ENCODE measurements at regions not wholly inside any gene's neighbourhood (a gene's known extent, or its start where the extent isn't known, plus 50 kb on each side); places are given as distances from the start of the nearest gene placed in this dataset.

DNA sequence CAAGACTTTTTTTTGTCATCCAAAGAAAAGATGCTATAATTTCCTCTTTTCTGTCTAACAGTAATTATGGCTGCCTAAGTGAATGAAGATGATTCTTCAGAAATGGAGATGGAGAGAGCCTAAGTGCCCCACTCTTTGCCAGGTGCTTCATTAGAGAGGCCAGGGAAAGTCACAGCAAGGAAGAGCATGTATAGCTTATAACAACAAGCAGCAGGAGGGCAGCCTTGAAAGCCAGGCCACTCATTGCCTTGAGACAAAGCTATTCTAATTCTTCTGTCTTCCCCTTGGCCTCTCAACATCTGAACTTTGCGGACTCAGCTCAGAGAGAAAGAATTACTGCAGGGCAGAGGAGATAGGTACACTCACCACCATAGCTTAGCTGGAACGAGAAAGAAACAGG, 112.0 kb upstream of the ZNF366 start:
- DNase-seq (ENCODE audit: low read depth in 2 of 2): no peak

DNA sequence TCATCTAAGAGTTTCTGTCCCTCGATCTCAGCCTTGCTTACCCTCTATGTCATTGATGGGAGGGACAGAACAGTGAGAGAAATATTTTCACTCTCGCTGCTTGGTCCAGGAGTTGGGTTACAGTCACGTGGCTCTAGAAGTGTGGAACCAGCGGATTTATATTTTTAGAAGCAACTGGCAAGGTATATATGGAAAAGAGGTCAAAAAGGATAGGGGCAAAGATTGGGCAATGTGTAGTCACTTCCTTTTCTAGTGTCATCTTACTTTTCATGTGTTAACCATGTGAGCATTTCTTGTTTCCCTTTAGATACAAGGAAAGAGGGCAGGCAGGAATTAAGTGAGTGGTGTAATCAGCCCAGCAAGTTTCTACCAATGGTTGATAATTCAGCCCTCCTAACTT, 111.5 kb upstream of the ZNF366 start:
- no peak for DNase-seq (ENCODE audit: low read depth in 2 of 2)

DNA sequence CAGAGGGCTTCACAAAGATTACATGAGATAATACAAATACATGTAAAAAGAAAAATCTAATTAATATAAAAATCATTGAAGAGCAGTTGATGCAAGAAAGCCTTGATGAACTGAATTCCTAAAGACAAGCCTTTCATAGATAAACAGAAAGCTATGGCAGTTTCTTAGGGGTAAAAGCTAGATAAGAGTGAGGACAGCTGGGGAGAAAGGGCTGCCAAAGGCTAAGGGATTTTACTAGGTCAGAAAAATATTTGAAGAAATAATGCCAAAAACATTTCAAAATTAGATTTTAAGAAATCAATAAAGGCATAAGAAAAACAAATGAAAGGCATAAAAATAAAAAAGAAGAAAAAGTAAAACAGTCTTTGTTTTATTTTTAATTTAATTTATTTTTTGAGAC, 107.9 kb upstream of the ZNF366 start:
- DNase-seq (ENCODE audit: low read depth in 2 of 2): no peak

DNA sequence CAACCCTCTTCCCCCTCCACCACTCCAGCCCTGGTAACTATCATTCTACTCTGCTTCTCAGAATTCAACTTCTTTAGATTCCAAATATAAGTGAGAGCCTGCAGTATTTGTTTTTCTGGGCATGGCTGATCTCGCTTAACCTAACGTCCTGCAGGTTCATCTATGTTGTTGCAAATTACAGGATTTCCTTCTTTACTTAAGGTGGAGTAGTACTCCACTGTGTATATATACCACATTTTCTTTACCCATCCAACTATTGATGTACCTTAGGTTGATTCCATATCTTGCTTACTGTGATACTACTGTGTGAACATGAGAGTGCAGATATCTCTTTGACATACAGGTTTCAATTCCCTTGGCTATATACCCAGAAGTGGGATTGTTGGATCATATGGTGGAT, 106.3 kb upstream of the ZNF366 start:
- no peak for DNase-seq (ENCODE audit: low read depth in 2 of 2)

DNA sequence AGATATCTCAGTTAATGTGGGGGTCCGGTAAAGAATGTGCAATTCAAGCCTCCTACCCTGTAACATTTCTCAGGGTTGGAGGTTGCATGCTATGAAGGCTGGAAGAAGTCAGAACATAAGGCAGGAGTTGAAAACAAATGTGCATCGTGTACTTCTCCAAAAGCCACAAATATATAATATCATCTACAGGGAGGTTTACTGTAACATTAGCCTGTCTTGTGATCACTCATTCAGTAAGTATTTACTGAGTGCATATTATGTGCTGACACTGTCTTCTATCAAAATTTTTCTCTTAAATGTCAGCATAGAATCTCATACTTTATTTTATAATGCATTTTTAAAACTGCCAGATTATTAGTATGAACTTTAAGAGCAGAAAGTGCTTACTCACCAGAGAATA, 105.6 kb upstream of the ZNF366 start:
- no peak for DNase-seq (ENCODE audit: low read depth in 2 of 2)

DNA sequence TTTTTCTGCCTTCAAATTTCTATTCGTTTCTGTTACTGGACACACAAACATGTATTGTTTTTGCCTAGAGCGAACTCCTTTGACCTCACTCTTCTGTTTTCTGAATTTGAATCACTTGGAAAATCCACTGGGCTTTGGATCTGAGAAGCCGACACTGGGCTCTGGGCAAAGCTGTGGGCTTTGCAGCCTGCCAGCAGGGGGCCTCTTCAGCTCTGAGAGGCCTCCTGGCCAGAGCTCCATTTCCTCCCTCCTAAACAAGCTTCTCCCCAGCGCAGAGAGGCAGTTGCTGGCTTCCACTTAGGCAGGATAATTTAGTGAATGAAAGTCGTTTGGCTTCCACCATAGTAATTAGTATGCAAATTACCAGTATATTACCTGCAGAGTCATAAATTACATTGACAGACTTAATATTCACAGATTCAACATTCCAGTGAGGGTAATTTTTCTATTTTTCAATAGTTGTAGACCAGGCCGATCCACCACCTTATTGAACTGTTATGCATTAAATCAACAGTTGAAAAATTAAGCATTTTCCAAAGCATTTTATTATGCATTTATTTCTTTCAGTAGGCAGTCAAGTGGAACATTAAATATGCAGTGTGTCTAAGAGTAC, 104.0 kb upstream of the ZNF366 start:
- peak; percentile 20 to 33 for DNase-seq (ENCODE audit: low read depth in 2 of 2)

DNA sequence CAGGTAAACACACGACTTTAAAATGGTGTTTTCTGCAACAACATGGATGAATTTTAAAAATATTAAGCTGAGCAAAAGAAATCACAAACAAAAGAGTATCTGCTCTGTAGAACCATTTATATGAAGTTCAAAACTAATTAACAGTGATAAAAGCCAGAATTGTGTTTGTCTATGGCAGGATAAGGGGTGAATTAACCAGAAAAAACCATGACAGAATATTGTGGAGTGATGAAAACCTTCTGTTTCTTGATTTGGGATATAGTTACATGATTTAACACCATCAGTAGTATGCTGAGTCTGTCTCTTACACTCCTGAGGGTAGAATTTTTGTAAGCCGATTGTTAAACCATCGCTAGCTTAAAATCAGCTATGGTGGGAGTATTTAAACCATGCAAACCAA, 101.7 kb upstream of the ZNF366 start:
- no peak for DNase-seq (ENCODE audit: low read depth in 2 of 2)

DNA sequence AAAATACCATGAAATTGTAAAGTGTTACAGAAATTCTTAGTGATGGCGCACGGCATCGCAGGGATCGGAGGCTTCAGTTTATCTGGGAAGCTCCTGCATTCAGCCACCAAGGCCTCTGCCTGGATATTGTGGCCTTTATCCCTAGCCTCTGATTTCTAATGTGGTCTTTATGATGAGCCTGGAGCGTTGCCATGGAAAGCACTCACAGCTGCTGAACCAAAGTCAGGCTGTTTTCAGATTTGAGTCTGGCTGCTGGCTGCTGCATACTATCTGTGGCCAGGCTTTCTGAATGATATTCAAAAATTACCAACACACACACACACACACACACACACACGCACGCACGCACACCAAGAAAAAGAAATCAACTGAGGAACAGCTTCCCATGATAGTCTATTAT, 101.1 kb upstream of the ZNF366 start:
- DNase-seq (ENCODE audit: low read depth in 2 of 2): no peak

DNA sequence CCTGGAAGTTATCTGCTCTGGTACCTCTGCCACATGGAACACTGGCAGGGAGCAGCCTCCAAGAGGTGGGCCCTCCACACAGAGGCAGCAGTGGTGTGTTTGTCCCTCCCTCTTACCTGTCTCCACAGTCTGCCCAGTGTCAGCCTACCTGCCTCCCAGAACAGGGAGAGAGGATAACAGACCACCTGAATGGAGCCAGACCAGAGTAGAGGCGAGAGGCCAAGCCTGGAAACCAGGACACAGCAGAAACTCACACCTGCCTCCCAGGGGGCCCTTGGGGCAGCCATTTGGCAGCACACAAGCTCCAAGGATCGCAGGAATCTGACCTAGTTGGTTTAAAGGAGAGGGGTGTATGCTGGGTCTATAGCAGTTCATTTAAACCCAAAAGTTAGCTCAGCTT, 100.2 kb upstream of the ZNF366 start:
- DNase-seq (ENCODE audit: low read depth in 2 of 2): no peak

DNA sequence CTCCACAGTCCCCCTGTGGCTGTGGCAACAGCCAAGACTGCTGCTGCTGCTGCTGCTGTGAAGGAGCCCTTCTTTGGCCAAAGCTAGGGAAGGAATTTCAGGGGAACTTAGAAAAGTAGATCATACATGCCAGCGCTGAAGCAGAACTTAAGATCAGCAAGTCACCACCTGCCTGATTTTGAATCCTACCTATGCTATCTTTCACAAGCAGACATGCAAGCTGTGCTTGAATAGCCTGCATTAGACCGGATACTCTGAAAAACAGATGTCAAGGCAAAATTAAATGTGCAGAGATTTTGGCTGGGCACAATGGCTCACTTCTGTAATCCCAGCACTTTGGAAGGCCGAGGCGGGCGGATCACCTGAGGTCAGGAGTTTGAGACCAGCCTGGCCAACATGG, 99.3 kb upstream of the ZNF366 start:
- DNase-seq (ENCODE audit: low read depth in 2 of 2): no peak

DNA sequence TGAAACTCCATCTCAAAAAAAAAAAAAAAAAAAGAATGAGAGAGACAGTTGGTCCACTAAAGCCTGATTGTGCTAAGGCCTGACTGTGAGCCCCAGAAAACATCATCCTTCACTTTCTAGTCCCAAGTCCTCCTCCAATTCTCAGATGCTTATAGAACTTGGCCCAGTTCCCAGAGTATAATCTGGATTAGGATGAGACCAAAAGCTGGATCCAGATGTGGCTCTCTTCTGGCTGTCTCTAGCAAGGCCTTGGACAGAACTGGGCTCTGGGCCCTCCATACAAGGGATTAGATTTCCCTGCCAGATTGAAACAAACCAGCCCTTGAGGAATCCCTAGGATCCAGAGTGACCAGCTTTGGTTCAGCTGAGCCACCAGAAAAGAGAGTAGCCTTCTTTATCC, 98.4 kb upstream of the ZNF366 start:
- no peak for DNase-seq (ENCODE audit: low read depth in 2 of 2)

DNA sequence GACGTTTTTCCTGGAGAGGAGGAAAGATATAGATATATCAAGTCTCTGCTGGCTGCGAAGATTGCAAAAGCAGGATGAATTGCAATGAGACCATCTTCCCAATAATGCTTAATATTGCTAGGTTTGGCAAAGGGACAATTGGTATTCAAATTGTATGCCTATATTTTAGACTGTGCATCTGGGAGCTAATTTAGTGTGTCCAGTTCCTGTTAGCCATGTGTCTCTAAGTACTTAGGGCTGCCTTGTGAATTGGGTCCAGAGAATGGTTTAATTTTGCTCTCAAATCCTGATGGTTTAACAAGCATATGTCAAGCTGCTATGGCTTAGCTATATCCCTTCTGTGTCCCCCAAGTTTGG, 97.6 kb upstream of the ZNF366 start:
- no peak for DNase-seq (ENCODE audit: low read depth in 2 of 2)

DNA sequence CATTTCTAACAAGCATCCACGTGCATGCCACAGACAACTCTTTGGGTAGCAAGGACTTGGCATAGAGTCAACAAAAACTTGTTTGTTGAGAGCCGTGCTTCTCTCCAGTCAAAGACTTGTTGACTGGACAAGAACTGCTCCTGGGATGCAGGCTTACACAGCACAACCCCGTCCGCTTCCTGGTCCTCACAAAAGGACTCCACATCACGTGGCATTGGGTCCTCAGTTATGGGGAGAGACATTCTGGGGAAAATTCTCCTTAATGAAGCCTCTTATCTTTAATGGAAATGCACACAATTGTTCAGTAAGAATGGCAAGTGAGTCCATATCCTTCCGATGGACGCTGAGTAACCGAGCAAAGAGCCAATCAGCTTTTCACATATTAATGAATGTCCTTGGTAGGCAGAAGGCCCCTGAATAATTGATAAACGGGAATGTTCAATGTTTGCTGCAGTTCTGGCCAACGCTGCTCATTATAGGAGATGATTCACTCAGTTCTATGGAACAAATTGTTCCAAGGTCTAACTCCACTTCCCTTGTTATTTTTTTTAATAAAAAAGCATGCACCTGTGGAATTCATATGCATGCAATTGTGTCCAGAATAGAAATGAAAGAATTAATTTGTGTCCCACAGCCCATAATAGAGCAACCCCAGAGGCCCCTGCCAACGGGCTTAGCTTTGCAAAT, 97.0 kb upstream of the ZNF366 start:
- no peak for DNase-seq (ENCODE audit: low read depth in 2 of 2)

DNA sequence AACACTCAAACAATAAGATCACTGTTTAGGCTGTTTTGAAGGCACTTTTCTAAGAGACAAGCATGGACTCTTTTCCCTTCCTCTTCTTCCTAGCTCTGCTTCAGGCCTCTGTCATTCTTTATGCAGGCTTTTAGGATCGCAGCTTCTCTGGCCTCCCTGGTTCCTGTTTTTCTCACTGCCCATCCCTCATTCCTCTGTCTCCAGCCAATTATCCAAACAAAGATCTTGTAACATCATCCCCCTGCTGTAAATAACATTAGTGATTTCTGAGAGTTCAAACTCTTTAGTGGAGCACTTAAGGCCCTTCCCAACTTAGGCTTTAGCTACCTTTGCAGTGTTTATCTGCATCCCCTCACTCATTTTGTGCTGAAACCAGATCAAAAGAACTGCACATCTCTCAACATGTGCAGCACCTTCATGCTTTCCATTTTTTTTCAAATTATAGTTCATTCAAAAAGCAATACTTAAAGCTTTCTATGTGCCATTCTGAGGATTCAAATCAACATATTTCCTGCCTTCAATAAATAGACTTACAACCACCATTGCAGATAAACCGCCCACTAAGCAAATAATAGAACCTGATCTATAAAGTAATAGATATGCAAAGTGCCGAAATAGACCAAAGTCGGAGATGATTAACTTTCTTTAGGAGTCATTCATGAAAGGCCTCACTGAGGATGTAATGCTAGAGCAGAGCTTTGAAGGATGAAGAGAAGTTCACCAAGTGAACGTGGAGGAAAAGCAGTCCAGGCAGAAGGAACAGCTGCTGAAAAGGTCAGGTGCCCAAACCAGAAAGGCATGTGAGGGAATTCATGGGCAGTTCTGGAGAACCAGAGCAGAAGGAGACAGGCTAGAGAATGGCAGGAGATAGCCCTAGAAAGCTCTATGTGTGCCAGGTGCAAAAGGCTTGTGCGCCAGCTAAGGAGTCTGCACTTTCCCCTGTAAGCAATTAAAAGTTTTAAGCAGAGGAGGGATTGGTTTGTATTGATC, 95.8 kb upstream of the ZNF366 start:
- no peak for DNase-seq (ENCODE audit: low read depth in 2 of 2)

DNA sequence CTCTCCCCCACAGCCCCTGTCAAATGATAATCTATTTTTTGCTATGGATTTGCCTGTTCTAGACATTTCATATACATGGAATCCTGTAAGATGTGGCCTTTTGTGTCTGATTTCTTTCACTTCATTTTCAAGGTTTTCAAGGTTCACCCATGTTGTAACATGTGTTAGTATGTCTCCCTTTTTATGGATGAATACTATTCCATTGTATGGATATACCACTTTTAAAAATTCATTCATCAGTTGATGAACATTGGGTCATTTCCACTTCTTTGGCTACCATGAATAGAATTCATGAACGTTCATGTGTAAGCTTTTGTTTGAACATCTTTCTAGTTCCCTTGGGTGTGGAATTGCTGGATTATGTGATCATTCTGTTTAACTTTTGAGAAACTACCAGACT, 94.7 kb upstream of the ZNF366 start:
- no peak for DNase-seq (ENCODE audit: low read depth in 2 of 2)

DNA sequence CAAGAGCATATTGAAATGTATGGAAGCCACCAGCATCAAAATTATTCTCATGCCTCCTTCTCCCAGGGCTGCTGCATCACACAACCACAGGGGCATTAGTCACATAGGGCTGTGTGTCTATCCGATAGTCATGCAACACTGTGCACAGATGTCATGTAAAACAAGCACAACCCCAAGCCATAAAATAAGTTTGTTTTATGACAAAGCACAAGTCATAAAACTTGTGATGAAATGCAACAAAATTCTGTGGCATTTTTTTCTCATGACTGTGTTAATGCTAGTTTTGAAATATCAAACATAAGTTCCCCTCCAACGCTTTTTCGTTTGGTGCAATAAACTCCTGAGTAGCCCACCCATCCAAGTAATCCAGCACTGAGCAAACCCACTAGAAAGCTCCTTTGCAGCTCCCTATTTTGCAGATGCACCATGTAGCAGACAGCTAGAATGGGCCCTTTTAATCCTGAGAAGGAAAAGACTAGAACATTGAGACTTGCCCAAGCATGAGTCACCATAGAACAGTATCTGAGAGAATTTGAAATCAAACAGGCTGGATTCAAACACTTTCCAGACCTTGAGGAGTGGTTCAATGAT, 93.3 kb upstream of the ZNF366 start:
- no peak for DNase-seq (ENCODE audit: low read depth in 2 of 2)

DNA sequence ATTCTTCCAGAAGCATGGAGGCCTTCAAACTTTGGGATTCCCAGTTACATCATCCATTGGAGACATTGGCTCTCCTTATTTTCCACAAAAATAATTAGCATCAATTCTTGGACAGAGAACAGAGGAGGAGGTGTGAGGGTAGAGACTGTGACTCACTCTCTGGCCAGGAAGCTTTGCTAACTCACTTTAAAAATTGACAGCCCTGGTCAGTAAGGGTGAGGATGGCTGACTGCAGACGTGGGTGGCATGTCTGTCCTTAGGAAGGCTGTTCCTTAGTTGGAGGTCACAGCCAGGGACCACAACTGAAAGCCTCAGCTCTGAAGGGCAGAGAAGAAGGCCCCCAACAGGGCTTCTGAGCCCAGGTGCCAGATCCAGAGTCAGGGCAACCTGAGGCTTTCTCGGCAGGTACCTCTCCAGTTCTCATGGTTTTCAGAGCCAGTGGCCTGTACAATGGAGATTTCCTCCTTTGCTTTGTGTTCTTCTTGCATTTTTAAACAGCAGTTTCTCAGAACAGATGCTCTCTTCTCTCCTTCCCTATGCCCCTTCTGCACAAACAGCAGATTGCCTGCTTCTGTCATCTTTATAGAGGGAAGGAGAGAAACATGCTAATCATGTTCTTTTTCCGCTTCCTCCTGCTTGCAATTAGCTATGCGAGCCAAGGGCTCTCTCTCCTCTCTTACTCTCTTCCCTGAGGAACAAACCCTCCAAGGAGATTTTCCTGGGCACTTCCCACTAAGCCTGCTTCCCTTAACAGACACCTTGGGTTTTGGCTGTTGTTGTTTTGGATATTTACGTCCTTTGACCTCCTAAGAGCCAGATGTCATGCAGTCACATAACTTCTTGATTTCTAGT, 92.5 kb upstream of the ZNF366 start:
- DNase-seq (ENCODE audit: low read depth in 2 of 2): no peak

DNA sequence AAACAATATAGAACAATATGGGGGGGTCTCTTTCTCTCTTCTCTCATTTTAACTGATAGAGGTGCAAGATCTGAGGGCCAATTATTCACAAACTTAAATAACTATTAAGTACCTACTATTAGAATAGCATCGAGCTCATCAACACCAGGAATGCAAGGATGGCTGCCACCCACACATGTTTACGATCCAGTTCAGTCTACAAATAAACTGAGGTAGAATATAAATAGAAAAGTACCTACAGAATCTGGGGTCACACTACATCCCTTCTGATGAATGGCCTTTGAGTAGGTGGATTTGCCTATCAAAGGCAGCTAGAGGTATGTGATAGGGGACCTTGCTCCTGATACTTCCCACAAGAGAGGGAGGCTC, 91.8 kb upstream of the ZNF366 start:
- DNase-seq (ENCODE audit: low read depth in 2 of 2): no peak

DNA sequence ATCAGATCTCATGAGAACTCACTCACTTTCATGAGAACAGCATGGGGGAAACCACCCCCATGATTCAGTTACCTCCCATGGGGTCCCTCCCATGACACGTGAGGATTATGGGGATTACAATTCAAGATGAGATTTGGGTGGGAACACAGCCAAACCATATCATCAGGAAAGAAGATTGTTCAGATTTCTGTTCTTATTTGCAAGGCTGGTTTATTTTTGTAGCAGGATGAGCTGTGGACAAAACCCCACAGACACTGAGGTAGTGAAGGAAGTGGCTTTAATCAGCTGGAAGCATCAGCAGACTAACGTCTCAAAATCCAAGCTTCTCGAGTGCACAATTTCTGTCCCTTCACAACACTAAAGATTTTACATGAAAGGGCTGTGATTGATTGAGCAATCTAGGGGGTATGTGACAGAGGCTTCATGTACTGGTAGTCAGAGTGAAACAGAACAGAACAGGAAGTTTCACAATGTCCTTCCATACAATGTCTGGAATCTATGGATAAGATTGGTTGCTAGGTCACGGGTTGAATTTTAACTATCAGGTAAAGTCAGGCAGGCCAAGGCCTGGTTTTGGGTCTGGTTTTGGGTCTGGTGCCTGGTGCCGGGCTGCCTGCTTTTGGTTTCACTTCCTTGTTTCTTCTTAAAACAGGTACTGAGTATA, 91.3 kb upstream of the ZNF366 start:
- DNase-seq (ENCODE audit: low read depth in 2 of 2): no peak

DNA sequence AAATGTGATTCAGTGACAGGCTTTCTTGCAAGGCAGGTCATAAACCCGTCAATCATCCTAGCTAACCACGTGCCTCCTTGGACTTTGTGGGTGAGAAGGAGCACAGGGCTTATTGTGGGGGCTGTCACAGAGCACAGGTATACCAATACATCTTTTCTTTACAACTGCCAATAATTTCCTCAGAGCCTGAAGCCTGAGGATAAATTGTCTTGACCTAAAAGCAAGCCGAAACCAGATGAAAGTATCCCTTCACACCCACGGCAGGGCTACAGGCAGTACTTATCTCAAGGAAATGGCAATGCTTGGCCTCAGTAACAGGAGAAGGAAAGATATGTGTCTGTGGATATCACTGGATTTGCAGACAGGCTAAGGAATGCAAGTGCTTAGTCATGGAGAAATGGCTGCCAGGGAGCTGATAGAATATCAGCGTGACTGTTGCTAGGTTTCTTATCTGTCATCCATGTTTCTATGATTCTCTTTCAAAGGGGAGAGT, 90.3 kb upstream of the ZNF366 start:
- no peak for DNase-seq (ENCODE audit: low read depth in 2 of 2)

DNA sequence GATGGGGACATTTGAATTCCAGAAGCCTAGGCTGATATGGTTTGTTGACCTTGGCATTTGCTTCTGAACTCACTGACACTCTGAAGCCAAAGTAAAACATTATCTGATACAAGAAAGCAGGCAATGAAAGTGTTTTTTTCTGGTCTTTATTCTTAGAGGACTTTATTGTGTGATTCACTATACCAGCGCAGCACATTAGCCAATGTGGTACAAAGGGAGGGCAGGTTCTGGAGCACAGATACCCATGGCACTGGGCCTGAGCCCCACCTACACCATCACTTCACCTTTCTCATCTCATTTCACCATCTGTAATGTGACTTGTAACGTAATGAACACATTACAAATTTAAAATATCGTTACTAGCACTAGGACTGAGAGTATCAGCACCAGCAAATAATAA, 89.7 kb upstream of the ZNF366 start:
- DNase-seq (ENCODE audit: low read depth in 2 of 2): no peak
